Astrocyte of the spinal cord (primary cell): ENCODE measurements at regions not wholly inside any gene's neighbourhood (a gene's known extent, or its start where the extent isn't known, plus 50 kb on each side); places are given as distances from the start of the nearest gene placed in this dataset.
"Not testable (repeated sequence)": the region's sequence is repeated elsewhere in the genome, so short reads cannot be mapped to it uniquely, and the experiment has no call there.

Experiments used
- DNase-seq: peaks from one replicate; pipeline ENCODE4 v3.0.0; 2011; ENCODE audit warnings: low read depth, low spot score
- H3K4me3 ChIP-seq: 2 replicates; pipeline ENCODE4 v1.5.1; 2011; ENCODE audit warnings: low read depth, mild to moderate bottlenecking, low read length, moderate library complexity
- CTCF ChIP-seq: IDR thresholded peaks from 2 replicates; pipeline ENCODE4 v1.5.1; 2012; ENCODE audit warnings: low read depth, mild to moderate bottlenecking, low read length, inconsistent platforms
- in situ Hi-C: cut with HindIII; loops from 2 replicates; pipeline ENCODE4 v1.10.0; 2017; ENCODE audit warnings: low sequenced_read_pairs

- in situ Hi-C loops: no loop called here
- no peak for TF ChIP-seq CTCF
- no peak for DNase-seq
- H3K4me3 ChIP-seq: no peak overlapping the region
These were observed 609.6 kb downstream of the PKHD1 start for GRCh38 chr6:51477711-51478311.

- DNase-seq: no peak
- no peak overlapping the region for H3K4me3 ChIP-seq
- TF ChIP-seq CTCF: no peak
- in situ Hi-C loops: no loop called here
These were observed 608.1 kb downstream of the PKHD1 start for GRCh38 chr6:51479296-51479695.

- TF ChIP-seq CTCF: no peak
- no peak for DNase-seq
- no peak overlapping the region for H3K4me3 ChIP-seq
- in situ Hi-C loops: no loop called here
These were observed 607.4 kb downstream of the PKHD1 start for GRCh38 chr6:51480040-51480439.

- H3K4me3 ChIP-seq, DNase-seq, in situ Hi-C loops: not testable (repeated sequence)
These were observed 601.5 kb downstream of the PKHD1 start for GRCh38 chr6:51485869-51486268.

- TF ChIP-seq CTCF: no peak
- no peak overlapping the region for H3K4me3 ChIP-seq
- DNase-seq: no peak
- in situ Hi-C loops: no loop called here
These were observed 599.5 kb downstream of the PKHD1 start for GRCh38 chr6:51487937-51488336.

- TF ChIP-seq CTCF: no peak
- H3K4me3 ChIP-seq: no peak overlapping the region
- in situ Hi-C loops: no loop called here
- no peak for DNase-seq
These were observed 598.3 kb downstream of the PKHD1 start for GRCh38 chr6:51489133-51489532.

GRCh38 chr6:51490101-51490500, 597.3 kb downstream of the PKHD1 start:
- no peak for TF ChIP-seq CTCF
- in situ Hi-C loops: no loop called here
- no peak overlapping the region for H3K4me3 ChIP-seq
- DNase-seq: no peak
